HEK293T (cell line): ENCODE measurements at regions not wholly inside any gene's neighbourhood (a gene's known extent, or its start where the extent isn't known, plus 50 kb on each side); places are given as distances from the start of the nearest gene placed in this dataset.

Experiments used
- BHLHE40 ChIP-seq: fragments of 450-650 bp; IDR thresholded peaks from 2 replicates; pipeline ENCODE4 v1.6.1; 2016; ENCODE audit warnings: mild to moderate bottlenecking, moderate library complexity, borderline replicate concordance
- ELF4 ChIP-seq: fragments of 450-650 bp; IDR thresholded peaks from 2 replicates; pipeline ENCODE4 v1.6.1; 2017; ENCODE audit warnings: antibody characterized with exemption
- FOXK2 ChIP-seq: fragments of 450-650 bp; IDR thresholded peaks from 2 replicates; pipeline ENCODE4 v1.6.1; 2016; ENCODE audit warnings: mild to moderate bottlenecking
- FOXM1 ChIP-seq: fragments of 450-650 bp; IDR thresholded peaks from 2 replicates; pipeline ENCODE4 v1.6.1; 2017; ENCODE audit warnings: mild to moderate bottlenecking, borderline replicate concordance
- L3MBTL2 ChIP-seq: fragments of 450-650 bp; conservative IDR thresholded peaks from 2 replicates; pipeline ENCODE4 v1.6.1; 2016; ENCODE audit warnings: mild to moderate bottlenecking
- LEF1 ChIP-seq: fragments of 450-650 bp; IDR thresholded peaks from 2 replicates; pipeline ENCODE4 v1.6.1; 2017; ENCODE audit warnings: mild to moderate bottlenecking, borderline replicate concordance
- PKNOX1 ChIP-seq: fragments of 450-650 bp; IDR thresholded peaks from 2 replicates; pipeline ENCODE4 v1.6.1; 2016
- SUZ12 ChIP-seq: fragments of 450-650 bp; IDR thresholded peaks from 2 replicates; pipeline ENCODE4 v1.6.1; 2016; ENCODE audit warnings: mild to moderate bottlenecking
- TARDBP ChIP-seq: fragments of 450-650 bp; IDR thresholded peaks from 2 replicates; pipeline ENCODE4 v1.6.1; 2016
- ZNF384 ChIP-seq: fragments of 450-650 bp; IDR thresholded peaks from 2 replicates; pipeline ENCODE4 v1.6.1; 2016

GRCh38 chr10:64134676-64135075 lies 613.5 kb downstream of the REEP3 start:
- TF ChIP-seq PKNOX1 (no peak), LEF1 (no peak), L3MBTL2 (no peak), ZNF384 (no peak), FOXK2 (no peak), BHLHE40 (no peak), FOXM1 (no peak), TARDBP (no peak), SUZ12 (no peak), ELF4 (no peak)
